K562 (cell line): ENCODE measurements at regions not wholly inside any gene's neighbourhood (a gene's known extent, or its start where the extent isn't known, plus 50 kb on each side); places are given as distances from the start of the nearest gene placed in this dataset.

Source experiments
- ATAC-seq: fragments of 200-7000 bp; cut with Tn5 transposase; 3 replicates; pipeline ENCODE4 v1.9.1; 2020; ENCODE audit warnings: moderate library complexity
- BruUV-seq: library from RNA; stranded (reverse); fragments of 400-500 nt; replicated peaks from 2 replicates; lab custom pipeline; 2021; lab: Mats Ljungman, UMichigan
- CTCF ChIA-PET: fragments of 300-600 bp; formaldehyde crosslinking; extraction: SDS; loops from one replicate; lab custom pipeline; 2021; ENCODE audit warnings: low intra/inter-chr PET ratio; lab: Yijun Ruan, JAX
- POLR2A ChIA-PET: fragments of 300-600, 350-650 bp; sonication (Branson Sonifier 250); formaldehyde crosslinking; extraction: SDS; loops from one replicate; lab custom pipeline; 2021; ENCODE audit warnings: antibody characterized with exemption, inconsistent platforms; lab: Yijun Ruan, JAX
- DNase-seq, 4 experiments: peaks; one replicate each; pipeline versions ENCODE4 v3.0.0 to v3.0.0-alpha.2; 2011 to 2018; ENCODE audit warnings: low spot score in 3 of 4, mixed read lengths in 3 of 4; ENCODE audit errors: extremely low read depth in 1 of 4
- FAIRE-seq: peaks from 2 replicates; lab custom pipeline; 2011; peaks lifted over from hg19 to GRCh38; lab: Jason Lieb, UNC
- H2AFZ ChIP-seq: 2 replicates; pipeline ENCODE4 v1.6.0; 2011; ENCODE audit warnings: low read depth, low read length, control low read depth, inconsistent platforms
- H3K27ac ChIP-seq: fragments of 200-600 bp; 3 replicates; pipeline ENCODE4 v1.8.0; 2011; ENCODE audit warnings: low read depth, mild to moderate bottlenecking, control low read depth, inconsistent platforms, low read length, moderate library complexity, mixed read lengths; ENCODE audit errors: extremely low read depth
- H3K27me3 ChIP-seq, 2 experiments: fragments of 300-600 bp in 1 of 2; 2 replicates in 1 of 2; 3 replicates in 1 of 2; pipeline versions ENCODE4 v1.6.0 to v1.8.0; 2011; ENCODE audit warnings: inconsistent platforms in 2 of 2, low read length in 2 of 2, mild to moderate bottlenecking in 1 of 2, mixed read lengths in 1 of 2, moderate library complexity in 1 of 2; ENCODE audit not compliant: control insufficient read depth in 2 of 2, insufficient read depth in 2 of 2
- H3K36me3 ChIP-seq: fragments of 300-600 bp; 3 replicates; pipeline ENCODE4 v1.8.0; 2011; ENCODE audit warnings: mild to moderate bottlenecking, low read length, inconsistent platforms; ENCODE audit not compliant: control insufficient read depth, insufficient read depth
- H3K4me1 ChIP-seq, 2 experiments: fragments of 200-600 bp in 1 of 2; replicated peaks in 1 of 2; 2 replicates in 1 of 2; 3 replicates in 1 of 2; pipeline versions ENCODE4 v1.5.1 to v1.8.0; 2011; ENCODE audit warnings: inconsistent platforms in 2 of 2, low read length in 2 of 2, mild to moderate bottlenecking in 1 of 2, mixed read lengths in 1 of 2, moderate library complexity in 1 of 2; ENCODE audit not compliant: control insufficient read depth in 2 of 2, insufficient read depth in 2 of 2
- H3K4me2 ChIP-seq: 2 replicates; pipeline ENCODE4 v1.6.1; 2011; ENCODE audit warnings: low read length, control low read depth, inconsistent platforms, mixed read lengths; ENCODE audit not compliant: insufficient read depth
- H3K4me3 ChIP-seq: fragments of 200-600 bp; sonication (generic), shearing (Covaris generic); 2 replicates; pipeline ENCODE4 v1.5.1; 2016; ENCODE audit warnings: control low read depth, inconsistent platforms
- H3K79me2 ChIP-seq: fragments of 200-600 bp; 3 replicates; pipeline ENCODE4 v1.8.0; 2011; ENCODE audit warnings: low read length, inconsistent platforms; ENCODE audit not compliant: control insufficient read depth, insufficient read depth
- H3K9ac ChIP-seq, 2 experiments: 2 replicates each; pipeline versions ENCODE4 v1.6.0 to v1.6.1; 2011; ENCODE audit warnings: low read depth in 2 of 2, low read length in 2 of 2, control low read depth in 1 of 2, inconsistent platforms in 1 of 2, mild to moderate bottlenecking in 1 of 2, mixed read lengths in 1 of 2; ENCODE audit not compliant: insufficient read depth in 1 of 2
- H3K9me1 ChIP-seq: one replicate; pipeline ENCODE4 v1.6.0; 2011; ENCODE audit warnings: inconsistent platforms, mild to moderate bottlenecking, low read length, moderate library complexity; ENCODE audit not compliant: control insufficient read depth, insufficient read depth
- H3K9me3 ChIP-seq: replicated peaks from 2 replicates; pipeline ENCODE4 v1.5.1; 2011; ENCODE audit warnings: low read depth, low read length, inconsistent platforms; ENCODE audit not compliant: control insufficient read depth, insufficient read depth
- H4K20me1 ChIP-seq: replicated peaks from 2 replicates; pipeline ENCODE4 v1.6.1; 2011; ENCODE audit warnings: low read length, inconsistent platforms, mixed read lengths; ENCODE audit not compliant: control insufficient read depth, insufficient read depth
- CGGBP1 ChIP-seq: fragments of 250-450 bp; sonication (Bioruptor Pico); IDR thresholded peaks from 2 replicates; pipeline ENCODE4 v1.9.0; 2021; ENCODE audit warnings: mild to moderate bottlenecking
- DEAF1 ChIP-seq: fragments of 450-650 bp; formaldehyde crosslinking; IDR thresholded peaks from 2 replicates; pipeline ENCODE4 v1.4.0; 2020; ENCODE audit warnings: mild to moderate bottlenecking, moderate library complexity
- ERF ChIP-seq: fragments of 450-650 bp; formaldehyde crosslinking; IDR thresholded peaks from 2 replicates; pipeline ENCODE4 v1.4.0; 2020; ENCODE audit warnings: mild to moderate bottlenecking, mixed read lengths
- KAT8 ChIP-seq: fragments of 450-650 bp; IDR thresholded peaks from 2 replicates; pipeline ENCODE4 v1.6.1; 2016; ENCODE audit warnings: low read depth, mild to moderate bottlenecking
- PTRF ChIP-seq: fragments of 450-650 bp; IDR thresholded peaks from 2 replicates; pipeline ENCODE4 v1.6.1; 2016; ENCODE audit warnings: mild to moderate bottlenecking, missing genetic modification characterization, missing compliant biosample characterization
- RAD51 ChIP-seq: fragments of 450-650 bp; IDR thresholded peaks from 2 replicates; pipeline ENCODE4 v1.7.1; 2016; ENCODE audit warnings: low read depth, mild to moderate bottlenecking, borderline replicate concordance
- TCF15 ChIP-seq: fragments of 250-450 bp; sonication (Bioruptor Pico); IDR thresholded peaks from 2 replicates; pipeline ENCODE4 v1.8.0; 2022; ENCODE audit warnings: moderate library complexity, mild to moderate bottlenecking, inconsistent platforms
- THRAP3 ChIP-seq: fragments of 450-650 bp; IDR thresholded peaks from 2 replicates; pipeline ENCODE4 v1.6.1; 2016; ENCODE audit warnings: mild to moderate bottlenecking, inconsistent platforms, borderline replicate concordance
- ZNF232 ChIP-seq: sonication (generic); formaldehyde crosslinking; IDR thresholded peaks from 2 replicates; pipeline ENCODE4 v1.8.0; 2022; ENCODE audit warnings: mild to moderate bottlenecking, missing genetic modification reagents
- ZNF589 ChIP-seq: fragments of 200-800 bp; sonication (Bioruptor generic); IDR thresholded peaks from 2 replicates; pipeline ENCODE4 v1.6.1; 2016; ENCODE audit warnings: low read depth, missing genetic modification characterization, missing compliant biosample characterization
- WGBS: fragments of 100-300 bp; shearing (Covaris generic); methylation state at CpG from one replicate; pipeline ENCODE4 v1.1.6; 2016; ENCODE audit warnings: low coverage, mixed read lengths; ENCODE audit not compliant: insufficient coverage; ENCODE audit errors: missing lambda C conversion rate; 5-methylcytosine and 5-hydroxymethylcytosine counted together
- in situ Hi-C: fragments of 300-500 bp; cut with MboI; formaldehyde crosslinking; loops from 4 replicates; pipeline ENCODE4 v1.15.0; 2018; ENCODE audit warnings: inconsistent platforms, mixed read lengths
- intact Hi-C: fragments of 100-400 bp; cut with micrococcal nuclease; formaldehyde crosslinking; loops from 2 replicates; pipeline ENCODE4 v1.14.2; 2022

- Histone ChIP-seq H3K27me3 (no peaks in the 10 kb centered on the region; a peak in 1 of 5 replicates), H3K4me2 (no peak overlapping the region), H3K79me2 (no peaks in the 10 kb centered on the region), H3K27ac (no peak overlapping the region), H3K4me3 (no peak overlapping the region), H3K4me1 (no peaks in the 10 kb centered on the region), H3K36me3 (no peaks in the 10 kb centered on the region), H3K9ac (no peak overlapping the region), H2AFZ (no peak overlapping the region), H4K20me1 (no peaks in the 10 kb centered on the region), H3K9me3 (no peaks in the 10 kb centered on the region), H3K9me1 (no peaks in the 10 kb centered on the region)
- ChIA-PET CTCF (interaction anchor here (0.6 kb wide), 1 partner anchor 244 kb away, joined by 3 read pairs; no protein-coding TSS in a partner anchor), POLR2A (no interaction called here)
- 0% methylated on average over 7 of the region's 8 CpGs for WGBS
- no peak for ATAC-seq
- no peak for FAIRE-seq
- no peak for DNase-seq
- BruUV-seq: no TSS peak
- intact Hi-C loops (no loop called here), in situ Hi-C loops (no loop called here)
- TF ChIP-seq TCF15 (no peak), ZNF232 (CRISPR knock-in tag) (no peak), THRAP3 (no peak), DEAF1 (no peak), PTRF (tag) (no peak), ERF (no peak), KAT8 (no peak), CGGBP1 (CRISPR knock-in tag) (no peak), ZNF589 (CRISPR knock-in tag) (no peak), RAD51 (no peak)
These were observed 1392.4 kb downstream of the TBC1D22A start for GRCh38 chr22:48154943-48155240.
